Duodenal mucosa (tissue), 2 donors: ENCODE measurements at regions not wholly inside any gene's neighbourhood (a gene's known extent, or its start where the extent isn't known, plus 50 kb on each side); places are given as distances from the start of the nearest gene placed in this dataset.

Source experiments
- H3K27ac ChIP-seq: one replicate; pipeline ENCODE4 v1.7.0; 2013; ENCODE audit warnings: low read depth, low read length
- H3K27me3 ChIP-seq, 2 donors: one replicate each; pipeline ENCODE4 v1.7.0; 2013; ENCODE audit warnings: low read length in 2 of 2, control low read depth in 1 of 2; ENCODE audit not compliant: insufficient read depth in 2 of 2, control insufficient read depth in 1 of 2
- H3K36me3 ChIP-seq, 2 donors: one replicate each; pipeline ENCODE4 v1.7.0; 2013; ENCODE audit warnings: low read length in 2 of 2, control low read depth in 1 of 2; ENCODE audit not compliant: insufficient read depth in 2 of 2, control insufficient read depth in 1 of 2
- H3K4me1 ChIP-seq, 2 donors: one replicate each; pipeline ENCODE4 v1.7.0; 2013; ENCODE audit warnings: low read length in 2 of 2, control low read depth in 1 of 2; ENCODE audit not compliant: insufficient read depth in 2 of 2, control insufficient read depth in 1 of 2
- H3K4me3 ChIP-seq, 2 donors: one replicate each; pipeline ENCODE4 v1.7.0; 2013; ENCODE audit warnings: low read length in 2 of 2, low read depth in 1 of 2
- H3K9ac ChIP-seq, 2 donors: one replicate each; pipeline ENCODE4 v1.7.0; 2013; ENCODE audit warnings: low read length in 2 of 2, low read depth in 1 of 2
- H3K9me3 ChIP-seq, 2 donors: one replicate each; pipeline ENCODE4 v1.7.0; 2013; ENCODE audit warnings: low read length in 2 of 2, control low read depth in 1 of 2; ENCODE audit not compliant: control insufficient read depth in 1 of 2

DNA sequence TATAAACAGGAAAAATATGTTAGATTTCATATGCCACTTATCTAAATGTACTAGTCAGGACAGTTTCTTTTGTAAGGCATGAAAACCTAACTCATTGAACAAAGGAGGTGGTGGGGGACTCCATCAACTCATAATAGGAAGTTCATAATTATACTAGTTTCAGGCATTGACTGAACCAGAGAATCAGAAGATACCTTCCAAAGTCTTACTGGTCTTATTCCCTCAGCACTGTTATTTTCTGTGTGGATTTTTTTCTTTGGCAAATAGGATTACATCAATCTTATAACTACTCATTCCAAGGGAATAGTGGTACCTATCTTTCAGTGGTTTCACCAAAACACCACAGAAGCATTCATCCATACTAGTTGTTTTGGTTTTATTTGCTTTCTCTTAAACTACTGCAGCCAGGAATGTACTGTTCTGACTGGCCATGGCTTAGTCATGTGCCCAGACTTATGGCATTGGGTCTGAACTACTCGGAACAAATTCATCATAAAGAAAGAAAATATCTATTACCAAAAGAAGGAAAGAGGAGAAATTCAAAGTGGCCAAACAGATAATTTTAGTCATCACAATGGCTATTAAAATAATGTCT, 273.9 kb downstream of the ARAP2 start:
- H3K27ac ChIP-seq: no peak overlapping the region
- H3K9ac ChIP-seq: no peak overlapping the region
- no peaks in the 10 kb centered on the region for H3K27me3 ChIP-seq
- no peaks in the 10 kb centered on the region for H3K9me3 ChIP-seq
- no peaks in the 10 kb centered on the region for H3K4me1 ChIP-seq
- no peaks in the 10 kb centered on the region for H3K36me3 ChIP-seq
- no peak overlapping the region for H3K4me3 ChIP-seq

DNA sequence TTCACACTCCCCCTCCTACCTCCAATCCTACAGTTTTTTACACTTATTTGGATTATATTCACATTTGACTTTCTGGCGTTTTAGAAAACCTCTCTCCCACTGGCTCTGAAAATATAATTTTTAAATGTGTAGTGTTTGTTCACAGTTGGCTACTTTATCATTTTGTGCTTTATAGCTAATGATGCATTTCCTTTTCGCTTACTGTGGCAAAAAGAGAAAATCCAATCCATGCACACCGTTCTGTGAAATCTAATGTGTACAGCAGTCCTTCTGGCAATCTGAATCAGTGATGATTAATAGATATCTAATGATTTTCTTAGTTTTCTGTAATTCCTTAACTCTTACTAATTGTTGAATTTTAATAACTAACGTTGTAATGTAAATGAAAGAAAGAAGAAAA, 271.5 kb downstream of the ARAP2 start:
- no peaks in the 10 kb centered on the region for H3K27me3 ChIP-seq
- H3K9me3 ChIP-seq: no peaks in the 10 kb centered on the region
- H3K4me3 ChIP-seq: no peak overlapping the region
- H3K36me3 ChIP-seq: no peaks in the 10 kb centered on the region
- no peak overlapping the region for H3K27ac ChIP-seq
- H3K9ac ChIP-seq: no peak overlapping the region
- no peaks in the 10 kb centered on the region for H3K4me1 ChIP-seq

DNA sequence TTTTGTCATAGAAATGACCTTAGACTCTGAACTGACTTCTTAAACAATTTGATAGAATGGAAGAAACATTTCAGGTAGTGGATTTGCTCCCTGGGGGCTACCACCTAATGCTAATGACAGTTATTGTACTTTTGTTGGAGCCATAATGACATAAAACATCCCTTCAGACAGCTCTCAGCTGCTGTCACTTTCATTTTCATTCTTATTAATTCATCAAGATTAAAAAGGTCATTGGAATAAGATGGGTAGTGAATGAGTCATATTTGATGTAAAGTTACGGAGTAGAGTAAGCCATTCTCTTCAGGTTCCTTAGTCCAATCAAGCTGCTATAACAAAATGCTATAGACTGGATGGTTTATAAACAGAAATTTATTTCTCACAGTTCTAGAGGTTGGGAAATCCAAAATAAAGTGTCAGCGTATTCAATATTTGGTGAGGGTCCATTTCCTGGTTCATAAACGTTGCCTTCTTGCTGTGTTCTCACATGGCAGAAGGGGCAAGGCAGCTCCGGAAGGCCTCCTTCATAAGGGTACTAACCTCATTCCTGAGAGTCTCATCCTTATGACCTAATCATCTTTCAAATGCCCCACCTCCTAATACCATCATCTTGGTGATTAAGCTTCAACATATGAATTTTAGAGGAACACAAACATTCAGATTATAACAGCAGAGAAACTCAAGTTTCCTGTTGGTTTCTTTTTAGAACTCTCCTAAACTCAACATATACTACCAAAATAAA, 268.5 kb downstream of the ARAP2 start:
- Histone ChIP-seq H3K27ac (no peak overlapping the region), H3K9me3 (no peaks in the 10 kb centered on the region), H3K27me3 (no peaks in the 10 kb centered on the region), H3K4me3 (no peak overlapping the region), H3K36me3 (no peaks in the 10 kb centered on the region), H3K9ac (no peak overlapping the region), H3K4me1 (no peaks in the 10 kb centered on the region)

DNA sequence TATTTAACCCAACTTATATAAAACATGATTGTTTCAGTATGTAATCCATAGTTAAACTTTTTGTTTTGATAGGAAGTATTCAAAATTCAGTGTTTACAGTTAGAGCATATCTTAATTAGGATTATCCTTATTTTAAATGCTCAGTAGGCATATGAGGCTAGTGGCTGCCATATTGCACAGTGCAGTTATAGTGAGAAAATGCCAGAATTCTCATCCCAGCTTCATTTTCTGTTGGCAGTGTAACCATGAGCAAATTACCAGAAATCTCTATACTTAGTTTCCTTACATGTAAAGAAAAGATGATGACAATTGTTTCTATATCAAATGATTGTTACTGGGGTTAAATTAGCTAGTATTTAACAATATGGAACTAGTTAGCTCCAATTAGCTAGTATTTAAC, 265.8 kb downstream of the ARAP2 start:
- no peaks in the 10 kb centered on the region for H3K27me3 ChIP-seq
- H3K27ac ChIP-seq: no peak overlapping the region
- H3K9me3 ChIP-seq: no peaks in the 10 kb centered on the region
- no peak overlapping the region for H3K4me3 ChIP-seq
- no peaks in the 10 kb centered on the region for H3K36me3 ChIP-seq
- no peak overlapping the region for H3K9ac ChIP-seq
- no peaks in the 10 kb centered on the region for H3K4me1 ChIP-seq

DNA sequence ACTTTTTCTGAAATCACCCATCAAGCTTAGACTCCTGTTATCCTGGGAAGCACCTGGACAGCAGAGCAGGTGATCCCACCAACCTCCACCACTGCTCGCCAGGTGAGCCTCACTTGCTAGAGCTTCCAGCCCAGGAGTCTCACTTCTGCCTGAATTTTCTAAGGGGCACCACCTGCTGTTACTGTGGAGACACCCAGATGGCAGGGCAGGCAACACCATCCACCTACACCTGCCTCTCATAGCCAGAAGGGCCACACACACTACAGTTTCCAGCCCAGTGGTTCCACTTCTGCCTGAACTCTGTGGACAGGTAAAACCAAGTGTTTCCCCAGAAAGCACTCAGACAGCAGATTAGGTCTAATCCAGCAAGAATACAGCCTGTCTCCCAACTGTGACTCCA, 262.0 kb downstream of the ARAP2 start:
- no peak overlapping the region for H3K9ac ChIP-seq
- H3K36me3 ChIP-seq: no peaks in the 10 kb centered on the region
- H3K9me3 ChIP-seq: no peaks in the 10 kb centered on the region
- H3K27ac ChIP-seq: no peak overlapping the region
- H3K27me3 ChIP-seq: no peaks in the 10 kb centered on the region
- H3K4me1 ChIP-seq: no peaks in the 10 kb centered on the region
- H3K4me3 ChIP-seq: no peak overlapping the region

DNA sequence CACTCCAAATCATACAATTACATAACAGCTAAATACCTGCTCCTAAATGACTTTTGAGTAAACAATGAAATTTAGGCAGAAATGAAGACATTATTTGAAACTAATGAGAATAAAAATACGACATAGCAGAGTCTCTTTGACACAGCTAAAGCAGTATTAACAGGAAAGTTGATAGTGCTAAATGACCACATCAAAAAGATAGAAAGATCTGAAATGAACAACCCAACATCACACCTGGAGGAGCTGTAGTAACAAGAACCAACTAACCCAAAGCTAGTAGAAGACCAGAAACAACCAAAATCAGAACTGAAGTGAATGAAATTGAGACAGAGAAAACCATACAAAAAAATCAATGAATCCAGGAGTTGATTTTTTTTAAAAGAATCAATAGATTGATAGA, 257.8 kb downstream of the ARAP2 start:
- no peaks in the 10 kb centered on the region for H3K4me1 ChIP-seq
- H3K4me3 ChIP-seq: no peak overlapping the region
- H3K9me3 ChIP-seq: no peaks in the 10 kb centered on the region
- no peak overlapping the region for H3K27ac ChIP-seq
- H3K36me3 ChIP-seq: no peaks in the 10 kb centered on the region
- H3K27me3 ChIP-seq: no peaks in the 10 kb centered on the region
- H3K9ac ChIP-seq: no peak overlapping the region

DNA sequence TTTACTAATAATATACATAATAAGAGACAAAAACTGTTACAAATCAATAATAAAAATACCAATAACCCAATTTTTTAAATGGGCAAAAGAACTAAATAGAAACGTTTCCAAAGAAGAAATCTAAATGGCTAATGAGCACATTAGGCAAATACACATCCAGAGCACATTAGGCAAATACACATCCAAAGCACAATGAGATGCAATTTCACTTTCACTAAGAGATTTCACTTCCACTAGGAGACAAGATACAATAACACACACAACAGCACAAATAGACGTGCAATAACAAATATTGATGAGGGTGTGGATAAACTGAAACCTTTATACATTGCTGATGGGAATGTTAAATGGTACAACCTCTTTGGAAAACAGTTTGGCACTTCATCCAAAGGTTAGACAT, 250.7 kb downstream of the ARAP2 start:
- no peak overlapping the region for H3K27ac ChIP-seq
- no peaks in the 10 kb centered on the region for H3K9me3 ChIP-seq
- H3K9ac ChIP-seq: no peak overlapping the region
- H3K4me1 ChIP-seq: no peaks in the 10 kb centered on the region
- no peaks in the 10 kb centered on the region for H3K27me3 ChIP-seq
- no peaks in the 10 kb centered on the region for H3K36me3 ChIP-seq
- no peak overlapping the region for H3K4me3 ChIP-seq

DNA sequence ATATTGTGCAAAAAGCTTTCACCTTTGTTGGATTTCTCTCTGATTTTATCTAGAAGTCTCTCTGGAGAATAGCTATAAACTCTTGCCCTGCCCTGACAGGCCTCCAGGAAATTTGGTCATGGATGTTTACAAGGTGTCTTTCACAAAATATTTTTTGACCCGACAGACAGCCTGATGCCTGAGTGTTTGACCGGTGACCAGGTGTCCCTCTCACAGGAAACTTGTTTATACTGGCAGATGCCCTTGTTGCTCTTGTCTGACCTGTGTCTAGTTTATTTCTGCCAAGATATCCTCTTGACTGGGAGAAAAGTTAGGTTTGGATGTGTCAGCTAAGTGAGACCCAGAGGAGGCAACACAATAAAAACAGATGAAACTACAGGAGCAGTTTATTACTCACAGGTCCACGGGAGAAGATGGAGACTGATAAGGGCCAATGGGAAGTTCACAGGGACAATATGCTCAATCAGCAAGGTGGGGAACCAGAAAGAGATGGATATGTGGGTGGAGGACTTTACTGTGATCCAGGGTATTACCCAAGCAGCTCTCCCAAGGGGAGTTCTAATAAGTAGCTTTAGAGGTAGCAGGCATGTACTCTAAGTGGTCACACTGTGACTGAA, 243.3 kb downstream of the ARAP2 start:
- Histone ChIP-seq H3K36me3 (no peaks in the 10 kb centered on the region), H3K27me3 (no peaks in the 10 kb centered on the region), H3K27ac (no peak overlapping the region), H3K4me3 (no peak overlapping the region), H3K4me1 (peaks cover 0 to 8% of the 10 kb centered on the region in 2 donors), H3K9ac (no peak overlapping the region), H3K9me3 (no peaks in the 10 kb centered on the region)

DNA sequence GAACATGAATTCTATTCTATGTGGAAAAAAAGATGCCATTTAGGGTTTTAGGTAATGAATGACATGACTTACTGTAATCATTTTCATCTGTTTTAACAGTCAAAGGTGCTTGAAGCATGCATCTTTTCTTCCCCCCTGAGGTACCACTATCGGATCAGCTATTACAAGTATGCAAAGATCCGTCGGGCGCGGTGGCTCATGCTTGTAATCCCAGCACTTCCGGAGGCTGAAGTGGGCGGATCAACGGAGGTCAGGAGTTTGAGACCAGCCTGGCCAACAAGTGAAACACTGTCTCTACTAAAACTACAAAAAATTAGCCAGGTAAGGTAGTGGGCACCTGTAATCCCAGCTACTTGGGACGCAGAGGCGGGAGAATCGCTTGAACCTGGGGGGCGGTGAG, 241.3 kb downstream of the ARAP2 start:
- peaks cover 0 to 9% of the 10 kb centered on the region in 2 donors for H3K4me1 ChIP-seq
- H3K36me3 ChIP-seq: no peaks in the 10 kb centered on the region
- H3K9me3 ChIP-seq: no peaks in the 10 kb centered on the region
- H3K4me3 ChIP-seq: no peak overlapping the region
- H3K27ac ChIP-seq: no peak overlapping the region
- H3K9ac ChIP-seq: no peak overlapping the region
- H3K27me3 ChIP-seq: no peaks in the 10 kb centered on the region

DNA sequence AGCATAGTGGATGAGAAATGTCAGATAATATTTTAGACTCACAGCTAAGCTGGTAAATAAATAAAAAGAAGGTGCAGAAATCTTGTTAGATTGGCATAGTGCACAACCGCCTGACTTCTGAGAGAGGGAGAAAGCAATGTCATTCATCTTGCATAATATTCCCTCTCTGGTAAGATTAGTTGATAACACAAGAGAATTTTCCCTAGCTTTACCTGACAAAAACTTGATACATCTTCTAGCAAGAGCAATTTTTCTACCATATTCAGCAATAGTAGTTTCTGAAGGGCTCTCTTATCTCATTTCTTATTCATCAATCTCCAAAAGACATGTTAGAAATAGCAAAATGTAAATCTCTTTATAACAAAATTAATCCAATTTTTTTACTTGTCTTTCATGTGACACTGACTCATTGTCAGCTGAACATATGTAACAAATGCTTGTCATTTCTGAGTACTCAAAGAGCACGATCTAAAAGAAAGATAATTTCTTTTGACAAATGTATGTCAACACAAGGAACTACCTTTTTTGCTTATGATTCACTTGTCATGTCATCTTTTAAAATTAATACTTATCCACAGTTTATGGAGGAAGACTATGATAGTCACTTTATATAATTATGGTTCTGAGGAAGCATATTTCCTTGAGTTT, 240.0 kb downstream of the ARAP2 start:
- no peak overlapping the region for H3K27ac ChIP-seq
- no peaks in the 10 kb centered on the region for H3K9me3 ChIP-seq
- no peaks in the 10 kb centered on the region for H3K36me3 ChIP-seq
- no peak overlapping the region for H3K4me3 ChIP-seq
- H3K27me3 ChIP-seq: no peaks in the 10 kb centered on the region
- no peak overlapping the region for H3K9ac ChIP-seq
- H3K4me1 ChIP-seq: peaks cover 0 to 9% of the 10 kb centered on the region in 2 donors
